Cardiac fibroblast (primary cell): ENCODE measurements at regions not wholly inside any gene's neighbourhood (a gene's known extent, or its start where the extent isn't known, plus 50 kb on each side); places are given as distances from the start of the nearest gene placed in this dataset.

ENCODE experiments used
- DNase-seq, 2 donors: peaks; one replicate each; pipeline versions ENCODE4 v3.0.0 to v3.0.0-alpha.2; 2010; ENCODE audit warnings: low read depth in 2 of 2
- H3K4me3 ChIP-seq, 2 donors: replicated peaks in 1 of 2; 1 replicate in 1 of 2; 2 replicates in 1 of 2; pipeline ENCODE4 v1.5.1; 2011; ENCODE audit warnings: low read depth in 2 of 2, low read length in 2 of 2, mild to moderate bottlenecking in 2 of 2, moderate library complexity in 1 of 2
- CTCF ChIP-seq: IDR thresholded peaks from one replicate; pipeline ENCODE4 v1.5.1; 2011; ENCODE audit warnings: low read depth, mild to moderate bottlenecking, low read length, inconsistent platforms

- no peak for TF ChIP-seq CTCF
- no peak for DNase-seq
- H3K4me3 ChIP-seq, result no peak overlapping the region
Observed at GRCh38 chr2:182477774-182478173, 50.9 kb upstream of the PDE1A start.

- H3K4me3 ChIP-seq, result no peak overlapping the region
- no peak for DNase-seq
- no peak for TF ChIP-seq CTCF
Observed at GRCh38 chr2:182481676-182482075, 54.8 kb upstream of the PDE1A start.

GRCh38 chr2:182482511-182482910 lies 55.7 kb upstream of the PDE1A start:
- no peak overlapping the region for H3K4me3 ChIP-seq
- no peak for TF ChIP-seq CTCF
- no peak for DNase-seq

GRCh38 chr2:182496596-182496995 lies 69.8 kb upstream of the PDE1A start:
- TF ChIP-seq CTCF, result no peak
- H3K4me3 ChIP-seq, result no peak overlapping the region
- no peak for DNase-seq

GRCh38 chr2:182499706-182500470 lies 73.1 kb upstream of the PDE1A start:
- no peak overlapping the region for H3K4me3 ChIP-seq
- TF ChIP-seq CTCF, result no peak
- peak; percentile 49 for DNase-seq

- no peak for TF ChIP-seq CTCF
- peak; percentile 51 to 79 for DNase-seq
Observed at GRCh38 chr2:182503886-182504285, 77.0 kb upstream of the PDE1A start.

GRCh38 chr2:182504903-182505302 lies 78.1 kb upstream of the PDE1A start:
- TF ChIP-seq CTCF, result no peak
- DNase-seq, result peak; percentile 88 to 97

More at GRCh38 chr2:182503886-182504285, 77.0 kb upstream of the PDE1A start:
- H3K4me3 ChIP-seq, result no peak overlapping the region

More at GRCh38 chr2:182504903-182505302, 78.1 kb upstream of the PDE1A start:
- no peak overlapping the region for H3K4me3 ChIP-seq
